Nephron progenitor cell (in vitro differentiated cells): ENCODE measurements at regions not wholly inside any gene's neighbourhood (a gene's known extent, or its start where the extent isn't known, plus 50 kb on each side); places are given as distances from the start of the nearest gene placed in this dataset.

Experiments
- DNase-seq: peaks from one replicate; pipeline ENCODE4 v3.0.0; 2021
- H3K27ac Mint-ChIP-seq: 2 replicates; pipeline ENCODE4 v1.8.0; 2021; ENCODE audit warnings: mild to moderate bottlenecking, moderate library complexity, mixed read lengths
- H3K27me3 Mint-ChIP-seq: 2 replicates; pipeline ENCODE4 v1.8.0; 2021; ENCODE audit warnings: mild to moderate bottlenecking, low read depth, mixed read lengths; ENCODE audit not compliant: poor library complexity
- H3K36me3 Mint-ChIP-seq: 2 replicates; pipeline ENCODE4 v1.8.0; 2021; ENCODE audit warnings: low read depth, mixed read lengths
- H3K4me1 Mint-ChIP-seq: 2 replicates; pipeline ENCODE4 v1.8.0; 2021; ENCODE audit warnings: mixed read lengths
- H3K4me3 Mint-ChIP-seq: 2 replicates; pipeline ENCODE4 v1.8.0; 2021; ENCODE audit warnings: mild to moderate bottlenecking, moderate library complexity, mixed read lengths
- H3K9me3 Mint-ChIP-seq: 2 replicates; pipeline ENCODE4 v1.8.0; 2021; ENCODE audit warnings: mild to moderate bottlenecking, moderate library complexity, mixed read lengths
- CTCF ChIP-seq: fragments of 200-600 bp; sonication (generic); IDR thresholded peaks from 2 replicates; pipeline ENCODE4 v1.5.0; 2021; ENCODE audit warnings: antibody characterized with exemption

- no peak for DNase-seq
- Mint-ChIP-seq H3K27me3 (peaks cover 3% of the 10 kb centered on the region), H3K36me3 (no peaks in the 10 kb centered on the region), H3K9me3 (no peaks in the 10 kb centered on the region), H3K4me1 (no peaks in the 10 kb centered on the region), H3K27ac (no peak overlapping the region), H3K4me3 (no peak overlapping the region)
- TF ChIP-seq CTCF, result no peak
Observed at GRCh38 chr18:68499141-68499540, 215.8 kb downstream of the TMX3 start.

- no peak for TF ChIP-seq CTCF
- Mint-ChIP-seq H3K36me3 (no peaks in the 10 kb centered on the region), H3K4me3 (no peak overlapping the region), H3K4me1 (no peaks in the 10 kb centered on the region), H3K27ac (no peak overlapping the region), H3K27me3 (no peaks in the 10 kb centered on the region), H3K9me3 (no peaks in the 10 kb centered on the region)
- DNase-seq, result no peak
Observed at GRCh38 chr18:68498636-68499035, 216.3 kb downstream of the TMX3 start.

GRCh38 chr18:68498185-68498584, 216.7 kb downstream of the TMX3 start:
- Mint-ChIP-seq H3K36me3 (no peaks in the 10 kb centered on the region), H3K27ac (no peak overlapping the region), H3K4me1 (no peaks in the 10 kb centered on the region), H3K9me3 (no peaks in the 10 kb centered on the region), H3K4me3 (no peak overlapping the region), H3K27me3 (peaks cover 3% of the 10 kb centered on the region)
- no peak for TF ChIP-seq CTCF
- no peak for DNase-seq

GRCh38 chr18:68494802-68495581, 219.9 kb downstream of the TMX3 start:
- no peak for TF ChIP-seq CTCF
- H3K4me1 Mint-ChIP-seq, result no peaks in the 10 kb centered on the region
- DNase-seq, result no peak
- H3K27me3 Mint-ChIP-seq, result peaks cover 3% of the 10 kb centered on the region
- H3K4me3 Mint-ChIP-seq, result no peak overlapping the region
- no peak overlapping the region for H3K27ac Mint-ChIP-seq
- no peaks in the 10 kb centered on the region for H3K9me3 Mint-ChIP-seq
- no peaks in the 10 kb centered on the region for H3K36me3 Mint-ChIP-seq

- Mint-ChIP-seq H3K4me1 (no peaks in the 10 kb centered on the region), H3K4me3 (no peak overlapping the region), H3K36me3 (no peaks in the 10 kb centered on the region), H3K27ac (no peak overlapping the region), H3K27me3 (peaks cover 3% of the 10 kb centered on the region), H3K9me3 (no peaks in the 10 kb centered on the region)
- no peak for TF ChIP-seq CTCF
- no peak for DNase-seq
Observed at GRCh38 chr18:68489013-68489792, 225.7 kb downstream of the TMX3 start.
